Thyroid gland (tissue), 4 donors: ENCODE measurements at regions not wholly inside any gene's neighbourhood (a gene's known extent, or its start where the extent isn't known, plus 50 kb on each side); places are given as distances from the start of the nearest gene placed in this dataset.

Experiments used
- POLR2A ChIP-seq, 2 donors: fragments of 450-650 bp; IDR thresholded peaks; one replicate each; pipeline ENCODE4 v1.6.1; 2017; ENCODE audit warnings: antibody characterized with exemption in 2 of 2, mild to moderate bottlenecking in 2 of 2, moderate library complexity in 1 of 2
- TF ChIP-seq, protein P1 (sequence below), 6 experiments: fragments of 200-600 bp in 3 of 6; fragments of 450-650 bp in 3 of 6; sonication (generic) in 3 of 6; IDR thresholded peaks; one replicate each; pipeline ENCODE4 v1.5.1; 2016 to 2019; ENCODE audit warnings: antibody characterized with exemption in 6 of 6, mild to moderate bottlenecking in 2 of 6, inconsistent platforms in 1 of 6, moderate library complexity in 1 of 6

DNA sequence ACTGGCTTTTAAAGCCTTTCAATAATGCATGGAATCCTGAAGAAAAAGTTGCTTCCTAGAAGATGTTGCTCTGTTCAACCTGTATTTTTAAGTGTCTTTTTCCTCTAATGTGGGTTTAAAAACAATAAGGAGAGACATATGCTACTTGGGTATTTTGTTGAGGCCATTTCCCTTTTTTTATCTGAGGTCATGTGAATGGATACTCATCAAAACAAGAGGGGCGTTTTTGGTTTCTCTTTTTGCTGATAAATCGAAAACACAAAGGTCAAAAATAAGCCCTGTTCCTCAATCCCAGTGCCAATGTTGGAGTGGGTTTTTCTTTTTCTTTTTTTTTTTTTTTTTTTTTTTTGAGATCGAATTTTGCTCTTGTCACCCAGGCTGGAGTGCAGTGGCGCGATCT lies 468.0 kb upstream of the RBFOX1 start:
- TF ChIP-seq POLR2A (IDR thresholded peaks at IDR 0.05), result no peak
- TF ChIP-seq, protein P1, sequence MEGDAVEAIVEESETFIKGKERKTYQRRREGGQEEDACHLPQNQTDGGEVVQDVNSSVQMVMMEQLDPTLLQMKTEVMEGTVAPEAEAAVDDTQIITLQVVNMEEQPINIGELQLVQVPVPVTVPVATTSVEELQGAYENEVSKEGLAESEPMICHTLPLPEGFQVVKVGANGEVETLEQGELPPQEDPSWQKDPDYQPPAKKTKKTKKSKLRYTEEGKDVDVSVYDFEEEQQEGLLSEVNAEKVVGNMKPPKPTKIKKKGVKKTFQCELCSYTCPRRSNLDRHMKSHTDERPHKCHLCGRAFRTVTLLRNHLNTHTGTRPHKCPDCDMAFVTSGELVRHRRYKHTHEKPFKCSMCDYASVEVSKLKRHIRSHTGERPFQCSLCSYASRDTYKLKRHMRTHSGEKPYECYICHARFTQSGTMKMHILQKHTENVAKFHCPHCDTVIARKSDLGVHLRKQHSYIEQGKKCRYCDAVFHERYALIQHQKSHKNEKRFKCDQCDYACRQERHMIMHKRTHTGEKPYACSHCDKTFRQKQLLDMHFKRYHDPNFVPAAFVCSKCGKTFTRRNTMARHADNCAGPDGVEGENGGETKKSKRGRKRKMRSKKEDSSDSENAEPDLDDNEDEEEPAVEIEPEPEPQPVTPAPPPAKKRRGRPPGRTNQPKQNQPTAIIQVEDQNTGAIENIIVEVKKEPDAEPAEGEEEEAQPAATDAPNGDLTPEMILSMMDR (IDR thresholded peaks at IDR 0.05), result no peak
